GM21367 (cell line): ENCODE measurements at regions not wholly inside any gene's neighbourhood (a gene's known extent, or its start where the extent isn't known, plus 50 kb on each side); places are given as distances from the start of the nearest gene placed in this dataset.
"Not testable (repeated sequence)": the region's sequence is repeated elsewhere in the genome, so short reads cannot be mapped to it uniquely, and the experiment has no call there.

Experiments used
- ATAC-seq: cut with Tn5 transposase; IDR thresholded peaks from one replicate; pipeline ENCODE4 v1.9.1; 2021; ENCODE audit not compliant: unreplicated experiment

DNA sequence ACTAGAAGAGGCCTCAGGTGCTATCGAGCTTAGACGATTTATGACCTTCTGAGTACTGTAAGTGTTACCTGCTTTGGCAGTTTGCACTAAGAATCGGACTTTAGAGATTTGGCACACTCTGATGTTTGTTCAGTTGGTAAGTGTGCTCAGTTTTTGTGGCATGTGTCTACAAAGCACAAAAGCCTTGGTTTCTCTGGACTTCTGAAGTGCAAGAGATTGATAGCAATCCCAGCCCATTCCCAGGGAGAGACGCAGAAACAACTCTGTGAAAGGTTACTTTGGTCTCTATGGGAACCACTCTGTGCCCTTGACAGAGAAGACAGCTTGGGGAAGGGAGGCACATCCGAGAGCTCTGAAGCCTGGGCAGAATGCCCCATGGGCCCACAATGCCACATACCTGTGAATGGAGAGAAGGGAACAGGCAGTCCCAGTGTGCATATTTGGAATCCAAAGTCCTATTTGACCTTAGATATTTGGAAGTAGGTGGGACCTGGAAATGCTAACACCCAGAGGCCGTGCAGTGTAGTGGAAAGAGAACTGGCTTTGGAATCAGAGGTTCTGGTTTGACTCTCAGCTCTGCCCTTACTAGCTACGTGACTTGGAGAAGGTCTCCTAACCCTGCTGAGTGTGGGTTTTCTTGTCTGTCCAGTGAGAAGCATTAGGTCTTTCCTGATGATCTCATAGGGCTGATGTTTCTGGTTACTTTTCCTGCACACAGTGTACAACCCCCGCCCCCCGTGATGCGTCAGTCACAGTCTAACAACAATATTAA lies 194.3 kb upstream of the VLDLR start:
- no peak for ATAC-seq

DNA sequence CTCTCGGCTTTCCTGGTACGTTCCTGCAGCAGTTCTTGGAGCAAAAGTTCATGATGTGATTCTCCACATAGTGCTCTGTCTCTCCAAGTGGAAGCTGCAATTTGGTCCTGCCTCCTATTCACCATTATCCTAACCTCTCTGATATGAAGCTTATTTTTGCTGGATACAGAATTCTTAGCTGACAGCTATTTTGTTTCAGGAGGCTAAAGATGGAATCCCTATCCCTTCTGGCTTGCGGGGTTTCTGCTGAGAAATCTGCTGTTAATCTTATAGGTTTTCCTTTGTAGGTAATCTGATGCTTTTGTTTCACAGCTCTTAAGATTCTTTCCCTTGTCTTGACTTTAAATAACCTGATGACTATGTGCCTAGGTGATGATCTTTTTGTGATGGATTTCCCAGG lies 181.6 kb upstream of the VLDLR start:
- ATAC-seq, result no peak

DNA sequence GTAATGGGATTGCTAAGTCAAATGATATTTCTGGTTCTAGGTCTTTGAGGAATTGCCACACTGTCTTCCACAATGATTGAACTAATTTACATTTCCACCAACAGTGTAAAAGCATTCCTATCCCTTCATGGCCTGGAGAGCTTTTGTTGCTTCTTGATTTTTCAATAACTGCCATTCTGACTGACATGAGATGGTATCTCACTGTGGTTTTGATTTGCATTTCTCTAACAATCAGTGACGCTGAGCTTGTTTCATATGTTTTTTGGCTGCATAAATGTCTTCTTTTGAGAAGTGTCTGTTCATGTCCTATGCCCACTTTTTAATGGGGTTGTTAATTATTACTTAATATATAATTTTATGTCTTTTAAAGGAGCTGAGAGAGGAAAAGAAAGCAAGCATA lies 177.7 kb upstream of the VLDLR start:
- not testable (repeated sequence) for ATAC-seq

DNA sequence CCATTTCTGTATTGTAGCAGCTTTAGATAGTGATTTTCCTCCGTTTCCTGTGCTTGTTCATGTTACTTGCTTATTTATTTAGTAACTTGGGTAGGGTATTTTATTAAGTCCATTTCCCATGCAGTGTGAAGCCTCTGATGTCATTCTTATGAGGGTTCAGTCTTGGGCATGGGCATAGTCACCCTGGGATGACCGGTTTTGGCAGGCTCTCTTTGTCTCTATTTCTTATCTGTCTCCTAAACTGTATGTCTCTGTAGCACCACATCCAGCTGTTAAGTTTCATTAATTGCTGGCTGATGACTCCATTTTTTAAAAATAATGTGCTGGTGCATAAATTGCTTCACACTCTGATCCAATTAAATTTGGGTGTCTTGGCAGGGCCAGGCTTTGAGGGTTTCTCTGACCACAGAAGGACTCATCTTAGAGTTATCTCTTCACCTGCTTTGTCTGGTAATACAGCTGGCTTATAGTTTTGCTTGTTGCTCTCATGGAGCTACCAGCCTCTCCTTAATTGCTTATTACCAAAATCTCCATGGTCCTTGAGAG lies 173.3 kb upstream of the VLDLR start:
- ATAC-seq, result no peak

DNA sequence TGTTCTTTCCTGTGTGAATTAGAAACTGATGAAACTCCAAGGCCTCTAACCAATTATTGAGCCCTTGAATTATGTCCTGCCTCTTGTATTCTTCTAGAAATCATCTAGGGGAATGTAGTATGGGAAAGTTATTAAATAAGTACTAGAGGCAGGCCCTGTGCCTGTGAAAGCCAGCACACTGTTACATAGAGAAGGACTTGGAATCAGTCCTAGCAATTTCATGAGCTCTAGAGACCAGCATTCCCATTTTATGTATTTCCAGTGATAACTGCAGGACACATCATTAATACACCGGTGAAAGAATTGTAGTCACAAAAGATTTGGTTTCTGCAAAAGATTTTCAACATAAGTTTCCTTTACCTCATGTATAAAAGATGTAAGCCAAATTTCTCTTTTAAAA lies 168.5 kb upstream of the VLDLR start:
- no peak for ATAC-seq

DNA sequence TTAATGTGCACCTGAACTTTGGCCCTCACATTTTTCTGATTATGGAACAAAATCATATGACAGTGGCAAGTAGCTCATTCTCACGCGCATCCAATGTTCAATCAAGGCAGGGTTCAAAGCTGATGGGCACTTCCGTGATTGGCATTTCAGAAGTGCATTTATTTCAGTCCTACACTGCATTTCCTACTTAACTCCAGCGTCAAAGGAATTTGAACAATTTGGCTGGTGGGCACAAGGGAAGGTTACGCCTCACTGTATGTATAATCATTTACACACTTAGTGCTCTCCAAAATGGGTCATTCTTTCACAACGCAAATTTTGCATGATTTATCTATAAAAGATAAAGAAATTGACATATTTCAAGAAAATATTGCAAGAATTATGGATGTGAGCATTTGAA lies 167.9 kb upstream of the VLDLR start:
- no peak for ATAC-seq

DNA sequence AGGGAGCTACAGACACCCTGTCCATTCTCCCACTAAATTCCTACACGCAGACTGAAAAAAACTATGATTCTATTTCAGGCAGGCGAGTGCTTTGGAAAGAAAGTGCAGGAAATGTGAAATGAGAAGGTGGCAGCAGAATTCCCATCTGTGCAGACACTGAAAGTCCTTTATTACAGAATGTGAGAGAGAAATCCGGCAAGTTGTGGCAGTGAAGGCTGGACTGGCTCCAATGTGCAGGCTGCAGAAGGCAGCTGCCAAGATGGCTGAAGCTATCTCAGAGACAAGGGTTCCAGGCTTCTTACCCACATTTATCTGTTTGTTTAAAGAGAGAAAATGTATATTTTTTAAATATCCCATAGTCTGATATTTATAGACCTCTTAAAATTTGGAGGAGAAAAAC lies 161.8 kb upstream of the VLDLR start:
- no peak for ATAC-seq

DNA sequence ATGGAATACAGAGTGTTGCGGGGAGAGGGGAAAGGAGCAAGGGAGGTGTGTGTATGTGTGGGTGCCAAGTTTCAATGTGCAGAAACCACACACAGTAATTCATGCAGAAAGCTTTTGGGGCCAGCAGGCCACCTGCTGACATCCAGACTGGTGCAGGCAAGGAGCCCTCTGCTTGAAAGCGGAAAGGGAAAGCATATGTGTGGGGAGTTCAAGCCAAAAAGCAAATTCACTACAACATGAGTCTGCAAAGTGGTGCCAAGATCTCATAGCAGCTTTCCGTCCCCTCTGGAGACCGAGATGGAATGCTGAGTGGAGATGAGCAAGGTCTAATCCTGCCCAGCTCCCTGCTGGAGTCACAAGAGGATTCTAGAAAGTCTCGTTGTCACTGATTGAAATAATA lies 159.7 kb upstream of the VLDLR start:
- ATAC-seq, result no peak

DNA sequence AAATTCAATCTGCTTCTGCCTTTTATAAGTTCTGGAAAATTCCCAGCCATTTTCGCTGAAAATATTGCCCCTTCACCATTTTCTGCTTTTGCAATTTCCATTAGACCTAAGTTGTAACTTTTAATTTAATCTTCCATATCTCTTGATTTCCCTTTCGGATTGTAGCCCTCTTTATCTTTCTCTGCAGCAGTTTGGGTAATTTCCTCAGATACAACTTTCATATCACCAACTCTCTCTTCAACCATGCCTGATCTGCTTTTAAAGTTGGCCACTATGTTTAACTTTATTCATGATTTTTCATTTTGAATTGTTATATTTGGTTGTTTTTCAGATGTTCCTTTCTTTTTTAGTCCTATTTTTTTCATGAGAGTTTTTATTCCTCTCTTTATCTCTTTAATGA lies 157.0 kb upstream of the VLDLR start:
- ATAC-seq, result no peak

DNA sequence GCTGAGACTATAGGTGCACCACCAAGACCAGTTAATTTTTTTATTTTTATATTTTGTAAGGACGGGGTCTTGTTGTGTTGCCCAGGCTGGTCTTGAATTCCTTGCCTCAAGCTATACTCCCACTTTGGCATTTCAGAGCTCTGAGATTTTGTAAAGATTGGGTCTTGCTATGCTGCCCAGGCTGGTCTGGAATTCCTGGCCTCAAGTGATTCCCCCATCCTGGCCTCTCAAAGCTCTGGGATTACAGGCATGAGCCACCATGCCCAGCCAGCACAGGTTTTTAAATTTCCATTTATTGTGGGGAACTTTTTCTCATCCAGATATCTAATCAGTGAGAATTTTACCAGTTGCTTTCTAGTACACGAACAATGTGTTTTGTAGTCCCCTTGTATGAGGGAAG lies 156.1 kb upstream of the VLDLR start:
- ATAC-seq, result no peak

DNA sequence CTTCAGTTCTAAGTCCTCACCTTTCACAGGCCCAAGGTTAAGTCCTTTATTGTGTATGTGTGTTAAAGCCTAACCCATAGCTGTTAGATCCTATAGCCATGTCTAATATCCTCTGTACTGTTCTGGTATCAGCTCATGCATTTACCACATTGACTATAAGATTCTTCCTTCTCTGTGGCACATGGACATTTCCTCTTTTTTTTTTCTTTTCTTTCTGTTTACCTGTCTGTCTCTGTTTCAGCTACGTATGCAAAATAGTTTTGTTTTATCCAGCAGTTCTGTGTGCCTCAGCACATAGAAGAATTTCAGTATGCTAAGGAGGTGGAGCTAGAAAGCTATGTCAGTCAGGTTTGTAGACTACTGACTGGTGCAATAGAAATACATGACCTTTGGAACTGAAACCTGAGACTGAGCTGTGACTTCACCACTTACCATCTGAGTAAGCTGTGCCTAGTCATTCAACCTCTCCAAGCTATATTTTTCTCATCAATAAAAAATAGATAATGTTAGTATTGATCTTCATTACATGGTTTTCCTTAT lies 155.6 kb upstream of the VLDLR start:
- ATAC-seq, result peak; percentile 99

DNA sequence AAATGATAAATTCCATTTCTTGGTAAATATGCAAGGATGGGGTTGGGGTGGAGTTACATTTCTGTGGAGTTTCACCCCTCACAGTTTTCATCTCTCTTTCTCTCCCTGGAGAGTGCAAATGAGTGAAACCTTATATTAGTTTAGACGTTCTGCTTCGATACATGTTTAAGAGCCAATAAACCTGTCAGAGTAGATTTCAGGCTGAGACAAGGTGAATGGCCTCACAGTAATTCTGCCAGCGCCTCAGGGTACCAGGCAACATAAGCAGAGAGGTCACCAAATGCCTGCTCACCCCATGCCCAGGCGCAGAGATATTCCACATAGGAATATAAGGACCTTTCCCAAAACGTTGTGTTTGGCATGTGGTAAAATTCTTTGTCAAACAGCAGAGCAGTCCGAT lies 154.9 kb upstream of the VLDLR start:
- no peak for ATAC-seq

DNA sequence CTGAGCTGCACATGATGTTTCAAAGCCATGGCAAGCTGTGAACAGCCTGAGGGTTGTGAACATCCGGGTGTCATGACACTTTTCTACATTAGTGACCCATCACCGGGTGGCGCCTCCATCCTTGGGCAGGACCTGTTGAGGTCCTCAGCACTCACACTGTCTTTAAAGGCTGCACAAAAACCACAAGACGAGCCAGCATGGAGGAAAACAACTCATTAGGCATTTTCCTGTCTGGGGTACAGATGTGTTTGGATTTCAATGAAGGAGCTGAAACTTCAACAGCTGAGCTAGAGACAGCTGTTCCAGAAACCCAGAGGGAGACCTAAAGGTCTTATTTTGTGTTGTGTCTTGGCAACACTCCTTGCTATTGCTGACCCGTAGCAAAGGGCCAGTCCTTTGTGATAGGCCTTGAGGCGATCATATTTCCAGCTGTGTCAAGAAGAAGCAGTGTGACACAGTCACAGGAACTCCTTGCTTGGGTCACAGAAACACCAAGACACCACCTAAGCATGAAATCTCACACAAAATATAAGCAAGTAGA lies 151.8 kb upstream of the VLDLR start:
- ATAC-seq, result no peak

DNA sequence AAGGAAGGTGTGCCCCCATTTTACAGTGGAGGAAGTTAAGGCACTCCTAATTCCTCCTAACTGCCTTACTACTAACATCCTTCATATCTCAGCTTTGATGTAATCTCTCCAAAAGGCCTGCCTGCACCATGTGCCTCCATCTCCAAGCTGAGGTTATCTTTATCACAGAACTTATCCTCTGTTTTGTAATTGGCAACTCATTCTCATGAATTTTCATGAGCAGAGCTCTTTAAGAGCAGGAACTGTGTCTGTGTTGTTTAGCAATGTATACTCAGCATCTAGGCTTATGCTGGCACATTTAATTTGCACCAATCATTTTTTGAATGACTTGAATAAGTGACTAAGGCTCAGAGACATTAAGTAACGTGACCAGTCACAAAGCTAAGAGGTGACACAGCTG lies 147.9 kb upstream of the VLDLR start:
- ATAC-seq, result no peak

DNA sequence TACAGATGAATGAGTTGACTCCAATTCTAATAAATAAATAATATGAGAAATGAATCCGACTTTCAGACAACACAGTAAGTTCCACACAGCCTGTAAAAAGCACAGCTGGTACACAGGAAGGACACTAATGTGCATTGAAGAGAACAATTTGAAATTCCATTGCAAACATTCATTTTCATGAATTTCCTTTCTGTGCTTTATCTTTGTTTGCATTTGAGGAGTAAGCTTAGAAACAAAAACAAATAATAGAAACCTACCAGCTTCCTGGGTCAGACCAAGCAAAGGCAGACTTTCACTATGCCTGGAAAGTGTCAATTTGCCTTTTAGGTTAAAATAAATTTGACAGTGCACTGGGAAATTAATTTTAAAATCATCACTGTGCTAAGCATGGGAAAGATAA lies 143.8 kb upstream of the VLDLR start:
- no peak for ATAC-seq

DNA sequence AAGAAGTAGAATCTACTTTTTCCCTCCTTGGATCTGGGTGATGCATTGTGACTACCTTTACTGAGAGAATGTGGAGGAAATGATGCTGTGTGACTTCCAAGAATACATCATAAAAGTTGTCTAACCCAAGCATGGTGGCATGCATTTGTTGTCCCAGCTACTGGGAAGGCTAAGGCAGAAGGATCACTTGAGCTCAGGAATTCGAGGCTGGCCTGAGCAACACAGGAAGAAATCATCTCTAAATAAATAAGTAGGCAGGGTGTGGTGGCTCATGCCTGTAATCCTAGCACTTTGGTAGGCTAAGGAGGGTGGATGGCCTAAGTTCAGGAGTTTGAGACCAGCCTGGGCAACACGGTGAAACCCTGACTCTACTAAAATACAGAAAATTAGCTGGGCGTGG lies 143.2 kb upstream of the VLDLR start:
- ATAC-seq, result no peak

DNA sequence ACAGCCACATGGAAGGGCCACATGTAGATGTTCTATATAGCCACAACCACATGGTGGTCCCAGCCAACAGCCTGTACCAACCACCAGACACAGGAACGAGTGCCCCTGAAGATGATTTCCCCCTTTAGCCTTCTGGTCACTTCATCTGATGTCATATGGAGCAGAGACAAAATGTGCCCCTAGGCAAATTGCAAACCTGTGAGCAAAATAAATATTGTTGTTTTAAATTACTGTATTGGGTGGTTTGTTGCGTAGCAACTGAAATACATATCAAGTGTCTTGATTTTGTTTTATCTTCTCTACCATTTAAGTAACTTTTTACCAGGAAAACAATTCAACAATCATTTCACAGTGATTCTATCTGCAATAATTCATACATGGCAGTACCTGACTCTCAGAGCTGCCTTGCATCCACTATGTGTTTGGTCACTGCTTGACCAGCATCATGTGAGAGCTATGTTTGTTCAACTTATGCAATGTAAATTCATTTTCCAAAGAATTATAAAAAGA lies 142.5 kb upstream of the VLDLR start:
- ATAC-seq, result no peak

DNA sequence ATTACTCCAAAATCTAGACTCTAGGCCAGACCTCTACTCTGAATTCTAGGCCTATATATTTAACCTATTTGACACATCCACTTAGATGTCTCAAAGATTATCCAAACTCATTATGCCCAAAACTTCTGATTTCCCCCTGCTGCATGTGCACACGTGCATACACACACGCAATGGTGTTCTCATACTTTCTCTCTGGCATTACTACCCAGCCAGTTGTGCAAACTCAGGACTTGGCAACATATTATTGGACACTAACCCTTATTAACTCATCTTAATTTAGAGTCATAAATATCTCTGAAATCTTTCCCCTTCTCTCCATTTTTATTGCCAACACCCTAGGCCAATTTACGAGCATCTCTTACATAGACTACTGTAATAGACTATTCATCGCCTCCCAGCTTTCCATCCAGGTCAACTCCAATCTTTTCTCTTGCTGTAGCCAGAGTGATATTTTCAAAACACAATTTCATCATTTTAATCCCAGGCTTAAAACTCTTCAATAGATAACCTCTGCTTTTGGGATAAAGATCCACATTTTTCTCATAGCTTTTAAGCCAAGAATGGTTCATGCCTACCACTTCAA lies 141.2 kb upstream of the VLDLR start:
- ATAC-seq, result no peak

DNA sequence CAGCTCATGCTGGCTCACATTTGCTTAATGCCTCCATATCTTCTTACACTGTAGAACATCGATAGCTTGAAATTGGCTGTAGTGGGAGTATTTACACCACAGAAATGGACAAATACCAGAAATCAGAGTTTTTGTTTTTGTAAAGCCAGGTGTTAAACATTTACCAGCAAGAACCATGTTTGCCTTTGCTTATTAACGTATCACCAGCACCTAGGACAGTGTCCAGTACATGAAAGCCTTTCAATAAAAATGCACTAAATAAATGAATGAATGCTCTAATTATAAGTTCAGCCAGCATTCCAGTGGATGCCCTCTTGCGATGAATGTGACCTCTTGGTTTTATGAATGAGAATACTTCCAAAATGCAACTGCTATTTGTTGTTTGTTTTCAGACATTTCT lies 140.4 kb upstream of the VLDLR start:
- no peak for ATAC-seq

DNA sequence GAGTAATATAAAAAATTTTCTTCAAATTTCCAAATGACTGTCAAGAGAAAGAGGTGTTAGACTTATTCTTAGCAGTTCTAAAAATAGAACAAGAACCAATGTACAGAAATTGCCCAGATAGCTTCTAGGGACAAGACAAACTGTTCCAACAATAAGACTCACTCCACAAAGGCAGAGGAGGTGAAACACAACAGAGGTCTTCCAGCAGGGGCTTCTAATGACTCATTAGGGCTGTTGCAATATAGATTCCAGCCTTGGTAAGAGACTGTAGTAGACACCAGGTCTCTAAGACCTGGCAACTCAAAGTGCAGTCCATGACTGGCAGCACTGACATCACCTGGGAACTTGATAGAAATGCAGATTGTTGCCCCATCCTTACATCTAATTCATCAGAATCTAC lies 134.6 kb upstream of the VLDLR start:
- no peak for ATAC-seq

DNA sequence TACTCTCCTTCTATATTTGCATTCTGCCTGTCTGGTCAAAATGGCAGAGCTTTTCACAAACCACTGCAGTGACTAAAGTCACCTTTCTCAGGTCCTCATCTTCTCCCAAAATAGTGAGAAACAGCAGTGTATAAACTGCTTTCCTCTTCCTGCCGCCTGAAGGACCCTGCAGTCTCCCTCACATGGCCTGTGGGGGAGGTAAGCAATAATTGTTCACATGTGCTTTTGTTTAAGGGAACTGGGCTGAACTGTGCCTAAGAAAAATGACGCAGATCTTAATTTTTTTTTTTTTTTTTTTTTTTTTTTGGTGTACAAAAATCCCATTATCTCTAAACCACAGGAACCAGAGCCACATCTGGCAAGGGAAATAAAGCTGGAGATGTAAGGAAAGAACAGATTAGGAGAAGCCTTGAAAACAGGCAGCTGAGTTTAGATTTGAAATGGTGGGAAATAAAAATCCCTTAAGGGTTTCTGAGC lies 131.7 kb upstream of the VLDLR start:
- no peak for ATAC-seq

DNA sequence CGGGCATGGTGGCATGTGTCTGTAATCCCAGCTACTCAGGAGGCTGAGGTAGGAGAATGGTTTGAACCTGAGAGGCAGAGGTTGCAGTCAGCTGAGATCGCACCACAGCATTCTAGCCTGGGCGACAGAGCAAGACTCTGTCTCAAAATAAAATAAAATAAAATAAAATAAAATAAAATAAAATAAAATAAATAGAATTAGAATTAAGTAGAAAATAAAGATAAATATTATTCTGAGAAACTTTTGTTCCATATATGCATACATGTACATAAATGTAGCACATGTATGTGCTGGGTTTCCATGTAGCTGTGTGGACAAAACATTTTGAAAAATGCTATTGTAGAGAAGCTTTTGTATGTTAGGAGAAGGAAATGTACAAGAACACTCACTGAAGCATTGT lies 129.4 kb upstream of the VLDLR start:
- ATAC-seq, result no peak
